ENCODE measurements at regions not wholly inside any gene's neighbourhood (a gene's known extent, or its start where the extent isn't known, plus 50 kb on each side); places are given as distances from the start of the nearest gene placed in this dataset.

DNA sequence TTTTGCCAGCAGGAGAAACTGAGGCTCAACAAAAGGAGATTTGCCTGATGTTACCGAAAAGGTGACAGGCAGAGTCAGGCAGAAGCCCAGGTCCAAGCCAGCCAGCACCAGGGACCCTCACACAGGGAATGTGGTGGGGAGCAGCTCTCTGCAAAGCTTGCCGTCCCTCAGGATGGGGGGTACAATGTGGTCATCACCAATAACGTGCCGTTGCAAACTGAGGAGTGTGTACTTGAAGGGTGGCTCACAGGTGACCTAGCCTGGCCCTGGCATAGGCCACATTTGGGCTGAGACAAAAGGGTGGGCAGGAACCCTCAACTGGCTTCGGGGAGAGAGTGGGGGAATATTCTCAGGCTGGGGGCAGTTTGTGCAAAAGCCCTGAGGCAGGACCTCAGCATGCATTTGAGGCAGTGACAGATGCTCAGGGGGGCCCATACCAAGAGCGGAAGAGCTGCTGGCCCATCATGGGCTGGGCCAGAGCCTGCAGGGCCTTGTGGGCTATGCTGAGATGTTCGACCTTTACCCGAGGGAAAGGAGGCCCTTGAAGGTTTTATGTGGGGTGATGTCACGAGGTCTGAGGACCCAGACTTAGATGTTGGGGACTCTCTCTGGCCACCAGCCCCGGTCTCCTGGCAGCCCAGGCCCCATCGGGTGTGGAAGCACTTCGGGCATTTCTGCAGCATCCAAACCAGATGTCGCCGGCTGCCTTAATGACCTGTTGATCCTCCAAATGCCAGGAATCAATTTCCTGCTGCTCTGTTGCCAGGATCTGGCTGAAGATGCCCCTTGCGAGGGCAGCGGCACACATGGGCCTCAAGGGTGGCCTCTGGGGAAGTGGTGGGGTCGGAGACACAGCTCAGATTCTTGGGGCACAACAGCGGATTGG is 57.4 kb upstream of the SHISAL1 start:
- no peaks in the 10 kb centered on the region for H3K4me1 ChIP-seq (replicated peaks)
- no peak overlapping the region for H3K27ac ChIP-seq
- DNase-seq (ENCODE audit: low spot score), result no peak
- 94% methylated on average over 18 of the region's 18 CpGs for WGBS
- intact Hi-C loops (cut with DNase I), result no loop called here
- no peak for TF ChIP-seq POLR2A (IDR thresholded peaks at IDR 0.05)
- TF ChIP-seq, protein P1, sequence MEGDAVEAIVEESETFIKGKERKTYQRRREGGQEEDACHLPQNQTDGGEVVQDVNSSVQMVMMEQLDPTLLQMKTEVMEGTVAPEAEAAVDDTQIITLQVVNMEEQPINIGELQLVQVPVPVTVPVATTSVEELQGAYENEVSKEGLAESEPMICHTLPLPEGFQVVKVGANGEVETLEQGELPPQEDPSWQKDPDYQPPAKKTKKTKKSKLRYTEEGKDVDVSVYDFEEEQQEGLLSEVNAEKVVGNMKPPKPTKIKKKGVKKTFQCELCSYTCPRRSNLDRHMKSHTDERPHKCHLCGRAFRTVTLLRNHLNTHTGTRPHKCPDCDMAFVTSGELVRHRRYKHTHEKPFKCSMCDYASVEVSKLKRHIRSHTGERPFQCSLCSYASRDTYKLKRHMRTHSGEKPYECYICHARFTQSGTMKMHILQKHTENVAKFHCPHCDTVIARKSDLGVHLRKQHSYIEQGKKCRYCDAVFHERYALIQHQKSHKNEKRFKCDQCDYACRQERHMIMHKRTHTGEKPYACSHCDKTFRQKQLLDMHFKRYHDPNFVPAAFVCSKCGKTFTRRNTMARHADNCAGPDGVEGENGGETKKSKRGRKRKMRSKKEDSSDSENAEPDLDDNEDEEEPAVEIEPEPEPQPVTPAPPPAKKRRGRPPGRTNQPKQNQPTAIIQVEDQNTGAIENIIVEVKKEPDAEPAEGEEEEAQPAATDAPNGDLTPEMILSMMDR (IDR thresholded peaks at IDR 0.05), result no peak
- H3K9me3 ChIP-seq, result no peaks in the 10 kb centered on the region
- H3K27me3 ChIP-seq (replicated peaks; ENCODE audit: insufficient read depth), result no peaks in the 10 kb centered on the region
- H3K36me3 ChIP-seq, result no peaks in the 10 kb centered on the region
- H3K4me3 ChIP-seq, result no peak overlapping the region

DNA sequence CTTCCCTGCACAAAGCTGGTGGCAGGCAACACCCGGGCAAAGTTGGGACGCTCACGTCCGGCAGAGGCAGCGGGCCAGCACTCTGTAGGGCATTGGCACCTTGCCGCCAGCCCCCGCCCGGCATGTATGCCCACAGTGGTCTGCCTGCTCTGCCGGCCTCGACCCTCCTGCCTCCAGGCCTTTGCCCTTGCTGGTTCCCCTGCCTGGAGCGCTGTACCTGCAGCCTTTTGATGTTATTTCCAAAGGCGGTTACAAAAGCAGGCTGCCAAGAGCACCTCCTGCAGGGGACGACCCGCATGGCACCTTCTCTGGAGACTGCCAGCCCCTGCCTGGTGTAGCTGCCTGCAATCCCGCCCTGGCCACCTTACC is 56.5 kb upstream of the SHISAL1 start:
- intact Hi-C loops (cut with DNase I), result no loop called here
- Histone ChIP-seq H3K4me3 (no peak overlapping the region), H3K36me3 (no peaks in the 10 kb centered on the region), H3K27ac (no peak overlapping the region), H3K9me3 (no peaks in the 10 kb centered on the region), H3K27me3 (replicated peaks; ENCODE audit: insufficient read depth) (no peaks in the 10 kb centered on the region), H3K4me1 (replicated peaks) (no peaks in the 10 kb centered on the region)
- 51% methylated on average over 15 of the region's 15 CpGs for WGBS
- DNase-seq (ENCODE audit: low spot score), result no peak
- TF ChIP-seq POLR2A (IDR thresholded peaks at IDR 0.05) (no peak), POLR2AphosphoS5 (IDR thresholded peaks at IDR 0.05) (no peak)
- TF ChIP-seq, protein P1 (IDR thresholded peaks at IDR 0.05), result no peak

DNA sequence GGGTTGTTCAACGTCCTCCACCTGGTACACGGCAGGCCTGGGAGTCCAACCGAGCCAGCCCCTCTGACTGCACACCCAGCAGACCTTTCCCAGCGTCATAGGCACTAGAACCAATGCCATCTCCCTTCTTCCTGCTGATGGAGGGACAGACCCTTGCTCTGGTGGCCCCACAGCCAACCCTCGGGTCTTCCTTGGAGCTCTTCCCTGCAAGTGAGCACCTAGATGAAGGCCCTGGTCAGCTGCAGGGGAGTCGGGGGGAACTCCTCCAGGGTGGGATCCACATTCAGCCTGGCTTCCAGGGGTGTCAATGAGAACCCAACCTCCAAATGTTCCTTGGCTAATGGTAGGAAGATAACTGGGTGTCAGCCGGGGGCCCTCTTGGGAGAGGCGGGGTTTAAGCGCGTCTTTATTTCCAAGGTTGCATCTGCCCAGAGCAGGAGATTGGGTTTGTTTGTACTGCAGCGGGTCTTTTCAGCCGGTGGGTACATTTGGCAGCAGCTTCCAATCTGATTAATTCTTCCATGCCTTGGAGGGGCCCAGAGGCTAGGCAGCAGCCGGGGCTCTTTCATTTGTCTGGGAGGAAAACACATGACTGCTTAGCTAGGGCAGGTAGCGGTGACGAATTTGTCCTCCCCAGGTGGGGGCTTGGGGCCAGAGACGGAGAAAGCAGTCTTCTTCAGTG is 56.0 kb upstream of the SHISAL1 start:
- DNase-seq (ENCODE audit: low spot score), result no peak
- H3K27me3 ChIP-seq (replicated peaks; ENCODE audit: insufficient read depth), result no peaks in the 10 kb centered on the region
- 72% methylated on average over 16 of the region's 16 CpGs for WGBS

DNA sequence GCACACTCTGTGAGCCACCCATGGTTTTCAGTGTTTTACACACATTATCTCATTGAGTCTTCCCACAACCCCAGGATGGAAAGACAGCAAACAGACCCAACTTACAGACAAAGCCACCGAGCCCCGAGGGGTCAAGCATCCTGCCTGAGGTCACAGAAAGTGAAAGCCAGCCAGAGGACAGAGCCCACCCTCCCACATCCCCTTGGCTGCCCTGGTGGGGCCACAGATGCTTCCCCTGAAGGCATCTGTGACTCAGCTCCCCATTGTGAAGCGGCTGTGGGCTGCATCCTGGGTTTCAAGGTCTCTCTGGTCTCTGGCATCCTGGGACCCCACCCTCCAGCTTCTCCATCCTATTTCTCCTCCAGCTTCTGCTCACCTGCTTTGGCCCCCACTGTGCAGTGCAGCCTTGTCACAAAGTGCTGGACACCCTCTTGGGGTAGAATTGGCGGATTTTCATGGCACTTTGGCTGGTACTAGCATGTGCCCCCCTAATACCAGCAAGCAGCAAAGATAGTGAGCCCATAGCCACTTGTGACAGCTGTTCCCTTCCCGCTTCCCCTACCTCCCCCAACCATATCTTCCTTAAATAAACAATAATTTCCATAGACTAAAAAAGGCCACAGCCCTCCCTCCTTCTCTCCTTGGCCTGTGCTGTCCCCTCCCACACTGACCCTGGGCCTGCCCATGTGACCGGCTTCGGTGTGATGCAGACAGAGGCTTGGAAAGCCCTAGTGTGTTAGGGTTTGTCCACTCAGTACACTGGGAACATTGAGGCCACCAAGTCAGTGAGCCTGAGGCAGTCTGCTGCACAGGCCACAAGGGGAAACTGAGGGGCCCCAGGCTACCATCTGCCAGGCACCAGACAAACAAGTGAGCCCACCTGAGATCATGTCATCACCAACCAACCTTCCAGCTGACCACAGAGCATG is 53.9 kb upstream of the SHISAL1 start:
- 78% methylated on average over 7 of the region's 7 CpGs for WGBS
- no peak for TF ChIP-seq POLR2AphosphoS5 (IDR thresholded peaks at IDR 0.05)
- no peak for TF ChIP-seq POLR2A (IDR thresholded peaks at IDR 0.05)
- TF ChIP-seq, protein P1 (IDR thresholded peaks at IDR 0.05), result no peak
- DNase-seq (ENCODE audit: low spot score), result no peak
- Histone ChIP-seq H3K27me3 (replicated peaks; ENCODE audit: insufficient read depth) (no peaks in the 10 kb centered on the region), H3K4me3 (no peak overlapping the region), H3K27ac (no peak overlapping the region), H3K9me3 (no peaks in the 10 kb centered on the region), H3K4me1 (replicated peaks) (no peaks in the 10 kb centered on the region), H3K36me3 (no peaks in the 10 kb centered on the region)
- intact Hi-C loops (cut with DNase I), result no loop called here

More for the DNA sequence above, 56.0 kb upstream of the SHISAL1 start:
- Histone ChIP-seq H3K4me3 (no peak overlapping the region), H3K9me3 (no peaks in the 10 kb centered on the region), H3K36me3 (no peaks in the 10 kb centered on the region), H3K27ac (no peak overlapping the region), H3K4me1 (replicated peaks) (no peaks in the 10 kb centered on the region)
- TF ChIP-seq POLR2A (IDR thresholded peaks at IDR 0.05) (no peak), POLR2AphosphoS5 (IDR thresholded peaks at IDR 0.05) (no peak)
- TF ChIP-seq, protein P1 (IDR thresholded peaks at IDR 0.05), result no peak
- intact Hi-C loops (cut with DNase I), result no loop called here

Measured in prostate gland (tissue), 2 donors.